ENCODE measurements at regions not wholly inside any gene's neighbourhood (a gene's known extent, or its start where the extent isn't known, plus 50 kb on each side); places are given as distances from the start of the nearest gene placed in this dataset.

- in situ Hi-C loops (cut with MboI; ENCODE audit: low sequenced_read_pairs) = no loop called here
Observed at GRCh38 chr4:89373394-89373793, 65.8 kb upstream of the GPRIN3 start.

GRCh38 chr4:89371614-89372013, 64.0 kb upstream of the GPRIN3 start:
- in situ Hi-C loops (cut with MboI; ENCODE audit: low sequenced_read_pairs) = no loop called here

GRCh38 chr4:89369581-89369980, 62.0 kb upstream of the GPRIN3 start:
- in situ Hi-C loops (cut with MboI; ENCODE audit: low sequenced_read_pairs) = no loop called here

GRCh38 chr4:89368861-89369260, 61.3 kb upstream of the GPRIN3 start:
- in situ Hi-C loops (cut with MboI; ENCODE audit: low sequenced_read_pairs) = no loop called here

GRCh38 chr4:89365776-89366175, 58.2 kb upstream of the GPRIN3 start:
- in situ Hi-C loops (cut with MboI; ENCODE audit: low sequenced_read_pairs) = no loop called here

GRCh38 chr4:89365375-89365774, 57.8 kb upstream of the GPRIN3 start:
- in situ Hi-C loops (cut with MboI; ENCODE audit: low sequenced_read_pairs) = no loop called here

GRCh38 chr4:89364541-89364940, 56.9 kb upstream of the GPRIN3 start:
- in situ Hi-C loops (cut with MboI; ENCODE audit: low sequenced_read_pairs) = no loop called here

- in situ Hi-C loops (cut with MboI; ENCODE audit: low sequenced_read_pairs) = no loop called here
Observed at GRCh38 chr4:89363786-89364185, 56.2 kb upstream of the GPRIN3 start.

- in situ Hi-C loops (cut with MboI; ENCODE audit: low sequenced_read_pairs) = no loop called here
Observed at GRCh38 chr4:89358935-89359638, 51.5 kb upstream of the GPRIN3 start.

GRCh38 chr4:89357787-89358186, 50.2 kb upstream of the GPRIN3 start:
- in situ Hi-C loops (cut with MboI; ENCODE audit: low sequenced_read_pairs) = no loop called here
